ENCODE measurements at regions not wholly inside any gene's neighbourhood (a gene's known extent, or its start where the extent isn't known, plus 50 kb on each side); places are given as distances from the start of the nearest gene placed in this dataset.
A peak's percentile ranks its signal among the peaks of the same experiment; 100 is the strongest.

- DNase-seq (ENCODE audit: low spot score), result no peak
- ChIA-PET POLR2A (ENCODE audit: low non-redundant PET) (no interaction called here), CTCF (no interaction called here)
- no peak overlapping the region for H3K27ac ChIP-seq
- TF ChIP-seq, protein P1, sequence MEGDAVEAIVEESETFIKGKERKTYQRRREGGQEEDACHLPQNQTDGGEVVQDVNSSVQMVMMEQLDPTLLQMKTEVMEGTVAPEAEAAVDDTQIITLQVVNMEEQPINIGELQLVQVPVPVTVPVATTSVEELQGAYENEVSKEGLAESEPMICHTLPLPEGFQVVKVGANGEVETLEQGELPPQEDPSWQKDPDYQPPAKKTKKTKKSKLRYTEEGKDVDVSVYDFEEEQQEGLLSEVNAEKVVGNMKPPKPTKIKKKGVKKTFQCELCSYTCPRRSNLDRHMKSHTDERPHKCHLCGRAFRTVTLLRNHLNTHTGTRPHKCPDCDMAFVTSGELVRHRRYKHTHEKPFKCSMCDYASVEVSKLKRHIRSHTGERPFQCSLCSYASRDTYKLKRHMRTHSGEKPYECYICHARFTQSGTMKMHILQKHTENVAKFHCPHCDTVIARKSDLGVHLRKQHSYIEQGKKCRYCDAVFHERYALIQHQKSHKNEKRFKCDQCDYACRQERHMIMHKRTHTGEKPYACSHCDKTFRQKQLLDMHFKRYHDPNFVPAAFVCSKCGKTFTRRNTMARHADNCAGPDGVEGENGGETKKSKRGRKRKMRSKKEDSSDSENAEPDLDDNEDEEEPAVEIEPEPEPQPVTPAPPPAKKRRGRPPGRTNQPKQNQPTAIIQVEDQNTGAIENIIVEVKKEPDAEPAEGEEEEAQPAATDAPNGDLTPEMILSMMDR (conservative IDR thresholded peaks at IDR 0.05; ENCODE audit: low read depth), result no peak
Measured at GRCh38 chrX:4239650-4240540, 526.4 kb upstream of the PRKX start.

DNA sequence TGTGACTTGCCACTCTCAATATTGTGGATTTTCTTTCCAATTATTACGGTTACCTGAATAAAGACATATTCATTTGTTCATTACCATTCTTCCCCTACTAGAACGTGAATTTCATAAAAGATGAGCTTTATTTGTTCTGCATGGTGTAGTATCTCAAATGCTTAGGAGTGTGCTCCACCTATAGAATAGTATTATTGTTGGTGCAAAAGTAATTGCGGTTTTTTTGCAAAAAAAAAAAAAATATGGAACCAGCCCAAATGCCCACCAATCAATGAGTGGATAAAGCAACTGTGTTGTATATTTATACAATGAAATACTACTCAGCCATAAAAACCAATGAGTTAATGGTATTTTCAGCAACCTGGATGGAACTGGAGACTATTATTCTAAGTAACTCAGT is 525.5 kb upstream of the PRKX start:
- TF ChIP-seq, protein P1 (conservative IDR thresholded peaks at IDR 0.05; ENCODE audit: low read depth), result no peak
- POLR2A ChIA-PET (ENCODE audit: low non-redundant PET), result no interaction called here
- CTCF ChIA-PET, result no interaction called here
- DNase-seq (ENCODE audit: low spot score), result no peak
- H3K27ac ChIP-seq, result no peak overlapping the region

- DNase-seq (ENCODE audit: low spot score), result no peak
- TF ChIP-seq, protein P1 (conservative IDR thresholded peaks at IDR 0.05; ENCODE audit: low read depth), result no peak
- ChIA-PET CTCF (no interaction called here), POLR2A (ENCODE audit: low non-redundant PET) (no interaction called here)
- no peak overlapping the region for H3K27ac ChIP-seq
Measured at GRCh38 chrX:4225086-4225485, 511.6 kb upstream of the PRKX start.

DNA sequence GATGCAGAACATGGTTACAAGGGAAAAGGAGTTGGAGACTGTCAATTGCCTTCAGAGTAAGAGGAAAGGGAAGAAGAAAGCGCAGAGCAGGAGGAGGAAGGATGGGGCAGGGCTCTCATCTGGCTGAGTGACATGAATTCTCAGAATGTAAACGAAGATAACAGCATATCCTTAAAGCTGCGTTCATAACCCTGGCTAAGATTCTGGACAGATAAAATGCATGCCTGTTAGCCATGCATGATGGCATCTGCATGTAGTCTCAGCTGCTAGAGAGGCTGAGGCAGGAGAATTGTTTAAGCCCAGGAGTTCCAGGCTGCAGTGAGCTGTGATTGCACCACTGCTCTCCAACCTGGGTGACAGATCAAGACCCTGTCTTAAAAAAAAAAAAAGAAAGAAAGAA is 493.5 kb upstream of the PRKX start:
- ChIA-PET CTCF (no interaction called here), POLR2A (ENCODE audit: low non-redundant PET) (no interaction called here)
- no peak for DNase-seq (ENCODE audit: low spot score)
- H3K27ac ChIP-seq, result no peak overlapping the region
- TF ChIP-seq, protein P1 (conservative IDR thresholded peaks at IDR 0.05; ENCODE audit: low read depth), result no peak

DNA sequence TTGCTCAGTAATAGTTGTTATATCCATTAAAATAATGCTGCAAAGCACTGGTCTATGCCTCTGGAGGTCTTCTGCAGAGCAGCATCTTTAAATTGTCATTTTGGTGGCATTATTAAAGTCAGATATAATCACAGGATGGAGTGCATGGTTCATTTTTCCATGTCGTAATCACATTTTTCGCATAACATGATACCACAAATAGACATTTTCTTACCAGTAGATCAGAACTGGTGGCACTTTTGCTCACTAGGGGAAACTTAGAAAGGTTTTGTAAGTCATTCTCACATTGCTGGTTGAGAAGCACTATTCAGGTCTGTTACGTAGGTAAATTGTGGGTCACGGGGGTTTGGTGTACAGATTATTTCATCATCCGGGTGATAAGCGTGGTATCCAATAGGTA is 484.5 kb upstream of the PRKX start:
- DNase-seq (ENCODE audit: low spot score), result no peak
- ChIA-PET POLR2A (ENCODE audit: low non-redundant PET) (no interaction called here), CTCF (interaction anchor here (0.8 kb wide), 1 partner anchor 1030 kb away, joined by 4 read pairs; no protein-coding TSS in a partner anchor)
- TF ChIP-seq, protein P1 (conservative IDR thresholded peaks at IDR 0.05; ENCODE audit: low read depth), result no peak
- H3K27ac ChIP-seq, result no peak overlapping the region

- no peak overlapping the region for H3K27ac ChIP-seq
- ChIA-PET CTCF (no interaction called here), POLR2A (ENCODE audit: low non-redundant PET) (no interaction called here)
- TF ChIP-seq, protein P1 (conservative IDR thresholded peaks at IDR 0.05; ENCODE audit: low read depth), result no peak
- peak; percentile 1 for DNase-seq (ENCODE audit: low spot score)
Measured at GRCh38 chrX:4193500-4194155, 480.2 kb upstream of the PRKX start.
